Transverse colon (tissue), 4 donors: ENCODE measurements at regions not wholly inside any gene's neighbourhood (a gene's known extent, or its start where the extent isn't known, plus 50 kb on each side); places are given as distances from the start of the nearest gene placed in this dataset.

Experiments used
- DNase-seq: peaks from one replicate; pipeline ENCODE4 v3.0.0-alpha.2; 2019
- H3K27ac ChIP-seq, 4 donors: fragments of 200-600 bp; sonication (generic); 2 replicates each; pipeline ENCODE4 v1.5.1; 2016 to 2018; ENCODE audit warnings: inconsistent platforms in 4 of 4
- H3K27me3 ChIP-seq: fragments of 200-600 bp; sonication (generic); 2 replicates; pipeline ENCODE4 v1.5.1; 2017; ENCODE audit warnings: inconsistent platforms
- H3K36me3 ChIP-seq, 4 donors: fragments of 200-600 bp; sonication (generic); 2 replicates each; pipeline ENCODE4 v1.5.1; 2017 to 2019; ENCODE audit warnings: inconsistent platforms in 4 of 4
- H3K4me1 ChIP-seq, 4 donors: fragments of 200-600 bp; sonication (generic); 2 replicates each; pipeline ENCODE4 v1.5.1; 2017 to 2020; ENCODE audit warnings: inconsistent platforms in 4 of 4
- H3K4me3 ChIP-seq, 4 donors: fragments of 200-600 bp; sonication (generic); 1 replicate in 1 of 4; 2 replicates in 3 of 4; pipeline versions ENCODE4 v1.5.1 to v1.6.1; 2017 to 2019; ENCODE audit warnings: inconsistent platforms in 4 of 4
- H3K9me3 ChIP-seq, 2 donors: fragments of 200-600 bp; sonication (generic); 2 replicates each; pipeline ENCODE4 v1.5.1; 2017 to 2019; ENCODE audit warnings: inconsistent platforms in 2 of 2
- EP300 ChIP-seq: sonication (generic); formaldehyde crosslinking; IDR thresholded peaks from one replicate; pipeline ENCODE4 v1.6.1; 2017; ENCODE audit warnings: antibody characterized with exemption, low read depth
- POLR2A ChIP-seq: fragments of 450-650 bp; IDR thresholded peaks from one replicate; pipeline ENCODE4 v1.6.1; 2016; ENCODE audit warnings: antibody characterized with exemption, mild to moderate bottlenecking, moderate library complexity
- POLR2AphosphoS5 ChIP-seq, 3 donors: sonication (generic); formaldehyde crosslinking; IDR thresholded peaks; one replicate each; pipeline ENCODE4 v1.6.1; 2016; ENCODE audit warnings: antibody characterized with exemption in 3 of 3
- WGBS, 2 donors: methylation state at CpG; one replicate each; pipeline ENCODE4 v1.1.5; 2018; ENCODE audit warnings: low coverage in 1 of 2; 5-methylcytosine and 5-hydroxymethylcytosine counted together
- in situ Hi-C, 4 donors: fragments of 200-750 bp; cut with MboI; loops; one replicate each; pipeline versions ENCODE4 v1.15.0 to v1.15.1; 2017; ENCODE audit warnings: low sequenced_read_pairs in 3 of 4, low pct_ligation_motif_present in 1 of 4, low pct_unique_long_range_greater_than_20kb in 1 of 4
- intact Hi-C: fragments of 100-400 bp; cut with DNase I; formaldehyde crosslinking; loops from one replicate; pipeline ENCODE4 v1.15.1; 2023; ENCODE audit warnings: low total_unique reads
- TF ChIP-seq, protein P1 (sequence below), 5 experiments: fragments of 200-600 bp in 3 of 5; fragments of 450-650 bp in 2 of 5; sonication (generic) in 3 of 5; IDR thresholded peaks; 1 replicate in 2 of 5; 2 replicates in 3 of 5; pipeline ENCODE4 v1.5.1; 2016 to 2017; ENCODE audit warnings: antibody characterized with exemption in 5 of 5, inconsistent platforms in 3 of 5, mild to moderate bottlenecking in 2 of 5, moderate library complexity in 1 of 5

GRCh38 chr6:41483943-41484342, 62.2 kb upstream of the FOXP4 start:
- intact Hi-C loops: no loop called here
- no peak for TF ChIP-seq POLR2A

GRCh38 chr6:41487860-41488432, 58.2 kb upstream of the FOXP4 start:
- intact Hi-C loops: no loop called here
- H3K9me3 ChIP-seq: no peaks in the 10 kb centered on the region
- TF ChIP-seq EP300 (no peak), POLR2AphosphoS5 (IDR thresholded peaks at IDR 0.05) (no peak), POLR2A (no peak)
- TF ChIP-seq, protein P1, sequence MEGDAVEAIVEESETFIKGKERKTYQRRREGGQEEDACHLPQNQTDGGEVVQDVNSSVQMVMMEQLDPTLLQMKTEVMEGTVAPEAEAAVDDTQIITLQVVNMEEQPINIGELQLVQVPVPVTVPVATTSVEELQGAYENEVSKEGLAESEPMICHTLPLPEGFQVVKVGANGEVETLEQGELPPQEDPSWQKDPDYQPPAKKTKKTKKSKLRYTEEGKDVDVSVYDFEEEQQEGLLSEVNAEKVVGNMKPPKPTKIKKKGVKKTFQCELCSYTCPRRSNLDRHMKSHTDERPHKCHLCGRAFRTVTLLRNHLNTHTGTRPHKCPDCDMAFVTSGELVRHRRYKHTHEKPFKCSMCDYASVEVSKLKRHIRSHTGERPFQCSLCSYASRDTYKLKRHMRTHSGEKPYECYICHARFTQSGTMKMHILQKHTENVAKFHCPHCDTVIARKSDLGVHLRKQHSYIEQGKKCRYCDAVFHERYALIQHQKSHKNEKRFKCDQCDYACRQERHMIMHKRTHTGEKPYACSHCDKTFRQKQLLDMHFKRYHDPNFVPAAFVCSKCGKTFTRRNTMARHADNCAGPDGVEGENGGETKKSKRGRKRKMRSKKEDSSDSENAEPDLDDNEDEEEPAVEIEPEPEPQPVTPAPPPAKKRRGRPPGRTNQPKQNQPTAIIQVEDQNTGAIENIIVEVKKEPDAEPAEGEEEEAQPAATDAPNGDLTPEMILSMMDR (IDR thresholded peaks at IDR 0.05): no peak
- H3K27ac ChIP-seq: no peak overlapping the region
- no peaks in the 10 kb centered on the region for H3K36me3 ChIP-seq
- no peak for DNase-seq
- H3K4me3 ChIP-seq: no peak overlapping the region
- WGBS, 2 donors: 81% methylated on average over 9 of the region's 9 CpGs; no CpG with 5 or more reads in 1 of the 2 donors
- peaks cover 0 to 13% (median 4%) of the 10 kb centered on the region in 4 donors for H3K4me1 ChIP-seq
- in situ Hi-C loops: no loop called here
- no peaks in the 10 kb centered on the region for H3K27me3 ChIP-seq

More at GRCh38 chr6:41483943-41484342, 62.2 kb upstream of the FOXP4 start:
- Histone ChIP-seq H3K27ac (no peak overlapping the region), H3K27me3 (no peaks in the 10 kb centered on the region), H3K4me3 (no peak overlapping the region), H3K36me3 (no peaks in the 10 kb centered on the region), H3K9me3 (no peaks in the 10 kb centered on the region), H3K4me1 (peaks cover 0 to 11% (median 3%) of the 10 kb centered on the region in 4 donors)
- WGBS, 2 donors: 83 to 85% methylated on average over 1 of the region's 1 CpG
- in situ Hi-C loops: no loop called here
- no peak for DNase-seq

GRCh38 chr6:41488433-41489119, 57.6 kb upstream of the FOXP4 start:
- H3K4me3 ChIP-seq: no peak overlapping the region
- TF ChIP-seq POLR2AphosphoS5 (IDR thresholded peaks at IDR 0.05) (no peak), EP300 (no peak), POLR2A (no peak)
- TF ChIP-seq, protein P1 (IDR thresholded peaks at IDR 0.05): no peak
- H3K9me3 ChIP-seq: no peaks in the 10 kb centered on the region
- WGBS, 2 donors: 52 to 63% methylated on average over 2 to 10 of the region's 12 CpGs
- H3K27me3 ChIP-seq: no peaks in the 10 kb centered on the region
- intact Hi-C loops: no loop called here
- in situ Hi-C loops: no loop called here
- no peaks in the 10 kb centered on the region for H3K36me3 ChIP-seq
- no peak overlapping the region for H3K27ac ChIP-seq
- peaks cover 0 to 13% (median 4%) of the 10 kb centered on the region in 4 donors for H3K4me1 ChIP-seq
- peak; percentile 9 for DNase-seq

GRCh38 chr6:41489120-41489851, 56.9 kb upstream of the FOXP4 start:
- no peaks in the 10 kb centered on the region for H3K9me3 ChIP-seq
- TF ChIP-seq EP300: no peak
- TF ChIP-seq, protein P1 (IDR thresholded peaks at IDR 0.05): no peak
- TF ChIP-seq POLR2A: no peak
- TF ChIP-seq POLR2AphosphoS5 (IDR thresholded peaks at IDR 0.05): no peak
- H3K36me3 ChIP-seq: no peaks in the 10 kb centered on the region
- WGBS, 2 donors: 74 to 81% methylated on average over 7 to 16 of the region's 16 CpGs
- H3K27ac ChIP-seq: no peak overlapping the region
- intact Hi-C loops (no loop called here), in situ Hi-C loops (no loop called here)
- no peaks in the 10 kb centered on the region for H3K27me3 ChIP-seq
- DNase-seq: no peak
- H3K4me3 ChIP-seq: no peak overlapping the region
- H3K4me1 ChIP-seq: peaks cover 0 to 13% (median 4%) of the 10 kb centered on the region in 4 donors
